Uterus (tissue), 2 donors: ENCODE measurements at regions not wholly inside any gene's neighbourhood (a gene's known extent, or its start where the extent isn't known, plus 50 kb on each side); places are given as distances from the start of the nearest gene placed in this dataset.

Experiments
- POLR2A ChIP-seq, 2 donors: fragments of 450-650 bp; IDR thresholded peaks; one replicate each; pipeline ENCODE4 v1.6.1; 2016; ENCODE audit warnings: antibody characterized with exemption in 2 of 2, mild to moderate bottlenecking in 1 of 2, moderate library complexity in 1 of 2
- TF ChIP-seq, protein P1 (sequence below), 4 experiments: fragments of 200-600 bp in 2 of 4; fragments of 450-650 bp in 2 of 4; sonication (generic) in 2 of 4; IDR thresholded peaks; one replicate each; pipeline ENCODE4 v1.5.1; 2016 to 2019; ENCODE audit warnings: antibody characterized with exemption in 4 of 4, mild to moderate bottlenecking in 2 of 4, moderate library complexity in 1 of 4

DNA sequence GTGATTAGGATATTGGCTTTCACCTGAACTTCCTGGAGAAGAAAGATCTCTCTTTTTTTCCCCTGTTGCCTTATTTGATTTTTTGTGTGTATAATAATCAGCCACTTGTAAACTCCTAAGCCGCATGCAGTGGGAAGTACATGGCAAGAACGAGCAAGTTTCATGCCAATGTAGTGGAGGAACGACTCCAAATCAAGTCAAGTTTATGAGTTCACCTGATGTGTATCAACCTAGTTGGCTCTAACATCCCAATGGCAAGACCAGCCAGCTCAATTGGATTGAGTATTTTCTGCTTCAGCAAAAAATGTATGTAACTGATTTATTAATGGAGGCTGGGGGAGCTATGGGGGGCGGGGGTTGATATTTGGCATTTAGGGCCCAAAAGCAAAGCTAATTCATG is 65.5 kb upstream of the LYZL1 start:
- TF ChIP-seq, protein P1, sequence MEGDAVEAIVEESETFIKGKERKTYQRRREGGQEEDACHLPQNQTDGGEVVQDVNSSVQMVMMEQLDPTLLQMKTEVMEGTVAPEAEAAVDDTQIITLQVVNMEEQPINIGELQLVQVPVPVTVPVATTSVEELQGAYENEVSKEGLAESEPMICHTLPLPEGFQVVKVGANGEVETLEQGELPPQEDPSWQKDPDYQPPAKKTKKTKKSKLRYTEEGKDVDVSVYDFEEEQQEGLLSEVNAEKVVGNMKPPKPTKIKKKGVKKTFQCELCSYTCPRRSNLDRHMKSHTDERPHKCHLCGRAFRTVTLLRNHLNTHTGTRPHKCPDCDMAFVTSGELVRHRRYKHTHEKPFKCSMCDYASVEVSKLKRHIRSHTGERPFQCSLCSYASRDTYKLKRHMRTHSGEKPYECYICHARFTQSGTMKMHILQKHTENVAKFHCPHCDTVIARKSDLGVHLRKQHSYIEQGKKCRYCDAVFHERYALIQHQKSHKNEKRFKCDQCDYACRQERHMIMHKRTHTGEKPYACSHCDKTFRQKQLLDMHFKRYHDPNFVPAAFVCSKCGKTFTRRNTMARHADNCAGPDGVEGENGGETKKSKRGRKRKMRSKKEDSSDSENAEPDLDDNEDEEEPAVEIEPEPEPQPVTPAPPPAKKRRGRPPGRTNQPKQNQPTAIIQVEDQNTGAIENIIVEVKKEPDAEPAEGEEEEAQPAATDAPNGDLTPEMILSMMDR (IDR thresholded peaks at IDR 0.05): no peak
- no peak for TF ChIP-seq POLR2A (IDR thresholded peaks at IDR 0.05)
